Activated effector memory CD4-positive, alpha-beta T cell treated with Interleukin-2 at 50 U/mL for 16 hours (primary cell): ENCODE measurements at regions not wholly inside any gene's neighbourhood (a gene's known extent, or its start where the extent isn't known, plus 50 kb on each side); places are given as distances from the start of the nearest gene placed in this dataset.
"Not testable (repeated sequence)": the region's sequence is repeated elsewhere in the genome, so short reads cannot be mapped to it uniquely, and the experiment has no call there.

Experiments used
- DNase-seq: peaks from one replicate; pipeline ENCODE4 v3.0.0-alpha.2; 2020

DNA sequence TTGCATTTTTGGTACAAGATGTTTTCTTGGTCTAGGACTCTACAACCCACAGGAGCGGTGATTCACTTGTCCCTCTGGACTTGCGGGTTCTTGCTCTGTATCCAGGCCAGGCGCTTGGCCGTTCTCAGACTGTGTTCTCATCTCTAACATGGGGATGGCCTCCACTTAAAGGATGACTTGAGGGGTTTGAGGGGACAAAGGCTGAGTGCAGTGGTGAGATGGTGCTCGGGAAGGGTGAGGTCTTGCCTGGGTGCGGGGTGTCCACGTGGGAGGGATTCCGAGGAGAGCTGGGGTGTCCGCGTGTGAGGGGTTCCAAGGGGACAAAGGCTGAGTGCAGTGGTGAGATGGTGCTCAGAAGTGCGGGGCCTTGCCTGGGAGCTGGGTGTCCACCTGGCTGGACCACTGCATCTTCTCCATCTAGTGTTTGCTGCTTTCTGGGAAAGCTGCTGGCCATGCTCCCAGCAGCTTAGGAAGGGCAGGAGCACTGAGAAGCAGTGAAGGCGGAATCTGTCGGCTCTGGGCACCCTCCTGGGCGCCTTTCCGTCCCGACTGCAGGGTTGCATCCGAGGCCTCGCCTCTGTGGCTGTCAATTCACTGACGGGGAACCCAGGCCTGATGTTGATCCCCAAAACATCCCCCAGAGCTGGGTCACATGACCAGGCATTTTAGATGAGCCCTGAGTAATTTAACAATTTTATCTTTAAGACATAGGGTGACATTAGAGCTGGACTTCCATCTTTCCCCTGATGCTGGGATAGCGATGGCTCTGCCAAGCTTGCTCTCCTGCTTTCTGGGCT, 280.5 kb upstream of the IRX4 start:
- no peak for DNase-seq

- DNase-seq, result no peak
Observed at GRCh38 chr5:2160811-2161210, 278.1 kb upstream of the IRX4 start.

- no peak for DNase-seq
Observed at GRCh38 chr5:2158767-2159166, 276.0 kb upstream of the IRX4 start.

DNA sequence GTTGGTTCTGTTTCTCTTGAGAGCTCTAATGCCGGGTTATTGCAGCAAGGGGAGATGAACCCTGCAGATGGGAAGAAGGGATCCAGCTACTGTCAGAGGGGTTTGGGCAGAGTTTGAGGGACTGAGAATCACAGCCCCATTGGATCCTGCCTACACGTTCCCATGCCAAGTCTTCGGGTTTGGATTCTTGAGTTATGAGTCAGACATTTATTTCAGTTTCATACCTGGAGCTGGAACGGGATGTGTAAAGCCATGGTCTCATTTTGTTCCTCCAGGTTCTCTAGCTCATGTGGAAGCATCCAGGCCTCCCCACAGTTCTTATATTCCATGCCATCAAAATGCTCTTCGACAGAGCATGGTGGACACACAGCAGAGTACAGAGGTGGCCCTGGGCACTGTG, 275.4 kb upstream of the IRX4 start:
- no peak for DNase-seq

GRCh38 chr5:2157372-2157771, 274.6 kb upstream of the IRX4 start:
- no peak for DNase-seq

DNA sequence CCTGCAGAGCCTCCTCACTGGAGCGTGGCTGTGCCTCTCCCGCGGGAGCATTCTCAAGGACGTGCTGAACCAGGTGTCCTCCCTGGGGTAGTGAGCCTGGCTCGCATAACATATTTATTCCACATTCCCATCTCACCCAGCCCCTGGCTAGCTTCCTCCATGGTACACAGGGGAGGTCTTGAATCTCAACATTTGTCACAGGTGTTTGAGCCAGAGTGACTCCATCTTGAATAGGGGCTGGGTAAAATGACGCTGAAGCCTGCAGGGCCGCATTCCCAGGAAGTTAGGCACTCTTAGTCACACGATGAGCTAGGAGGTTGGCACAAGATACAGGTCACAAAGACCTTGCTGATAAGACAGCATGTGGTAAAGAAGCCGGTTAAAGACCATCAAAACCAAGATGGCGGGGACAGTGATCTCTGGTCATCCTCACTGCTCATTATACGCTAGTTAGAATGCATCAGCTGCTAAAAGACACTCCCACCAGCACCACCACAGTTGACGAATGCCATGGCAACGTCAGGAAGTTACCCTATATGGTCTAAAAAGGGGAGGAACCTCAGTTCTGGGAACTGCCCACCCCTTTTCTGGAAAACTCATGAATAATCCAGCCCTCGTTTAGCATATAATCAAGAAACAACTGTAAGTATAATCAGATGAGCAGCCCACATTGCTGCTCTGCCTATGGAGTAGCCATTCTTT, 273.8 kb upstream of the IRX4 start:
- DNase-seq, result no peak

DNA sequence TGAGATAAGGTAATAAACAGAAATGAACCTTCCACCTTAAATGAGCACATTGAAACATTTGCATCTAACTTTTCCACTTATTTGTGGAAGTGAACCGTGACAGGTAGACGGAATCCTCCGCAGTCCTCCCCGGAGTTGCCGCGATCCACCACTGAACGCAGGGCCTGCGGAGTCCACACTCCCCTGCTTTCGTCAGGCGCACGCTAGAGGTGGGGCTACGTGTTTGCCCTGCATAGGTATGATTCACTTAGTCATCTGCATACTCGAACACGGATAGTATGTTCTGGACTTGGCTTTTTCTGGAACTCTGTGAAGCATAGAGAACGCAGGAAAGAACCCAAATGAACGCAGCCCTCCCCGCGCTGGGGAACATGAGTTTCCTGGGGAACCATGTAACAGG, 272.8 kb upstream of the IRX4 start:
- no peak for DNase-seq

DNA sequence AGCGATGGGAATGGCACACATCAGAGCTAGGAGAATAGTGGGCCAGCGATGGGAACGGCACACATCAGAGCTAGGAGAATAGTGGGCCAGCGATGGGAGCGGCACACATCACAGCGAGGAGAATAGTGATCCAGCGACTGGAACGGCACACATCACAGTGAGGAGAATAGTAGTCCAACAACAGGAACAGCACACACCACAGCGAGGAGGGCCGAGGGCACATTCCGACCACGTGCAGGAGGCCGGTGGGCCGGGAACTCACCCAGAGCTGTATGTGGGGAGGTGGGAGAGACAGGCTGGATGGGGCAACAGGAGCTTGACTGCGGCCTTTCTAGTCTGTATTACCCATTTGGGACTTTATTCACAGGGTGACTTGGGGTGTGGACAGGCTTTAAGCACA, 271.1 kb upstream of the IRX4 start:
- no peak for DNase-seq

DNA sequence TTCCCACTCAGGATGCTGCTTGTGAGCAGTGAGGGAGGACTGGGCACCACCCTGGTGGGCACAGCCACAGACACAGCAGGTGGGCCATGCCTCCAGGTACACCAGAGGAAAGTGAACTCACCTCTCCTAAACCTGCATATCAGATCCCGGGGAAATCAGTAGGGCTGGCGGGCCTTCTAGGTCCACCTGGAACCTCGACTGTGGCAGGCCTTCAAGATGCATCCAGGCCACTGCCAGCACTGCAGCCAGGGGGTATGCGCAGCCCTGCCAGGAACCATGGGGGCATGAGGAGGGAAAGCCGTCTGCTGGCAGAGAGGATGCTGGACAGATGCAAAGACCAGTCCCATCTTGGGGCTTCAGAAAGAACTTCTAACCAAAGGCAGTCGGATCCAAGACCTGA, 270.6 kb upstream of the IRX4 start:
- DNase-seq, result no peak

DNA sequence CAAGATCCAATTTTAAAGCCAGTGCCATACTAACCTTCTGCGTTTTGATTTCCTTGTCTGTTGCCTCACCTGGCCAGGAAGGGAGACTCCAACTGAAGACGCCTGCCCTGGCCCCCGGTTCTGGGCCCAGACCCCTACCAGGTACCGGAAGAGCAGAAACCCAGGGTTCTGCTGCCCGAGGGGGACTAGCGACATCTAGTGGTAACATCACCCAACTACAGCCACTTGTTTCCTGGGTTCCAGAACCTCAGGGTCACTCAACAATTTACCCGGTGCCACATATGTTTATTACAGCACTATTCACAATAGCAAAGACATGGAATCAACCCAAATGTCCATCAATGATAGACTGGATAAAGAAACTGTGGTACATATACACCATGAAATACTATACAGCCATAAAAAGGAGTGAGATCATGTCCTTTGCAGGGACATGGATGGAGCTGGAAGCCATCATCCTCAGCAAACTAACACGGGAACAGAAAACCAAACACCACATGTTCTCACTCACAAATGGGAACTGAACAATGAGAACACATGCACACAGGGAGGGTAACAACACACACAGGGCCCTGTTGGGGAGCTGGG, 268.7 kb upstream of the IRX4 start:
- DNase-seq, result not testable (repeated sequence)

- DNase-seq, result no peak
Observed at GRCh38 chr5:2149195-2149539, 266.4 kb upstream of the IRX4 start.

- no peak for DNase-seq
Observed at GRCh38 chr5:2148312-2149194, 265.8 kb upstream of the IRX4 start.

DNA sequence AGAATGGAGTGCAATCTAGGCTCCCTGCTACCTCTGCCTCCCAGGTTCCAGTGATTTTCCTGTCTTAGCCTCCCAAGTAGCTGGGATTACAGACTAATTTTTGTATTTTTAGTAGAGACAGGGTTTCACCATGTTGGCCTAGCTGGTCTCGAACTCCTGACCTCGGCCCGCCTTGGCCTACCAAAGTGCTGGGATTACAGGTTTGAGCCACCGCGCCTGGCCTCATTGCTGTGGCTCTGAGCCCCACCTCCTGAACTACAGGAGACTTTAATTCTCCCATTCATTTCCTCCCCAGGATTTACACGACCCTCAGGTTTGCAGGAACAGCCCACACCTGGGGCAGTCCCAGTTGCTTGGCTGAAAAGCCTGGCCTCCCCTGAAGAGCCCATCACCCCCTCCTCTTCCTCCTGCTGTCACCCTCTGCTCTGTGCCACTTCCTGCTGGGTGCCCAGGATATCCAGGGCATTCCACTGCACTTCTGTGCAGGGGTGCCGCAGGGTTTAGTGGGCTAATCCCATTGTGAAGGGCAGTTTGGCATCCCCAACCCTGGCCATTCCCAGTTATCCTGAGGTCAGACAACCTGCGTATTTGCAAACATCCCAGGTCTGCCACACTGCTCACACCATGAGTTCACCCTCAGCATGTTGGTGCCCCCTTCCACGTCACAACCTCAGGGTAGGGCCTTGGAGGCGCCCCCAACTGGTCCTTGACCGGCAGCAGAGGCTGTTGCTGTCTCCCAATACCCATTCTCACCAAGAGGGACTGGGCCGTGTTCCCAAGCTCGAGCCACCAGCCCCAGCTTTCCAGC, 265.0 kb upstream of the IRX4 start:
- no peak for DNase-seq

DNA sequence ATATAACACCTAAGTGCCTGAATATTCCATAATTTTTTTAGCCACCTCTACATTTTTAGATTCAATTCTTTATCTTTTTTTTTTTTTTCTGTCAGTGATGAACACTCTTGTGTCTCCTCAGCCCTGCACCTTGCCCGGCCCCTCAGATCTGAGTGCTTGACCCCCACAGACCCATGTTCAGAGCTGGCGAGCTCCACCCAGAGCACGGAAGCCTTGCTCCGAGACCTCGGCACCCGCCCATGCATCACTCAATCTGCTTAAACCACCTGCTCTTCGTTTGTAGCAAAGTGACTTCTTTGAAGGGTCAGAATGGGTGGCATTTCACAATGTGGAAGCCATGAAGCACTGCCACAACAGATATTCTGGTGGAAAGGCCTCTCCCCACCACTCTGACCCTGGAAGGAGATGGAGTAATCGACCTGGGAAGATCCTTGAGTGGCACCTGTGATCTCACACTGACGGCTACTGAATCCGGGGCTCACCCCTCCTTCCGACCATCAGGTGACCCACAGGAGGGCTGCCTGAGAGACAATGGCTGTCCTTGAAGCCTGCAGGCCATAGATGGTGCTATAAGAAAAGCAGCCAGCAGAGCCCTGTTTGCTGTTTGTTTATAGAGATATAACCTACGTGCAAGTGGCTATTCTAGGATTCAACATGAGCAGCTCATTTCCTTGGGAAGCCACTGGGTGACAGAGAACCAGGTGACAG, 261.1 kb upstream of the IRX4 start:
- DNase-seq, result no peak

DNA sequence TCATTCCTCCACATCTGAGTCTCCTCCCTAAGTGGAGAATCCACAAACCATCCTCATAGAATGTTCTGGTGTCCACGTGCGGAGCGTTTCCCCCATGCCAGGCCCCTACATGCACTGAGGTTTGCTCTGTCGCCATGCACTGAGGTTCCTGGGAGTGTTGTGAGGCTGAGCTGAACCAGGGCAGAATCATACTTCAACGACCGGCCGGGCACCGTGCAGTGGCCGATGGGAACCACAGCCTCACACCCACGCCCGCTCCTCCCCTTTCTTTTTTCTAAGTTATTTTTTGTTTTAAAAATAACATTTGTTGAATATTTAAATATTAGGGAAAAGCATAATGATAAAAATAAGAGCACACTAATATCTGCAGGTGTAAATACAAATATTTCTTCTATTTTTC, 260.4 kb upstream of the IRX4 start:
- DNase-seq, result no peak

DNA sequence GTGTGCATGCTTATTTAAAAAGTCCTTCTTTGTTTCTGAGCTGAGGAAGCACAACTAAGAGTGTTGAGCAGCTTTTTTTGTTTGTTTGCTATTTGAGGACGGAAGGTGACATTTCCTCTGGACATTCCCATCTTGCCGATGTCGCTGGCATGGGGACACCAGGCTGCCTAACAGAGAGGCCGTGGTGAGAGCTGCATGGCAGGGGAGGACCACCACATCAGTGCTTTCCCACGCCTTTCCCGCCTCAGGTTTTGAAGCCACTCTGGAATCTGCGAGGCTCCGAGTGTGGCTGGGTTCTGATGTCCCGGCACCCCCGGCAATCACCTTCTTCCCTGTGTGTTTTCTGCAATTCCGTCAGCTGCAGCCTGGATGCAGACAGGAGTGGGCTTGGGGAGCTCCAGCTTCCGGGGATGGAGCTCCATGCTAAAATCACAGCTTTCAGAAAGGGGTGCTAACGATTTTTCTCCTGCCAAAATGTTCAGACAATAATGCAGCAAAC, 259.8 kb upstream of the IRX4 start:
- no peak for DNase-seq

DNA sequence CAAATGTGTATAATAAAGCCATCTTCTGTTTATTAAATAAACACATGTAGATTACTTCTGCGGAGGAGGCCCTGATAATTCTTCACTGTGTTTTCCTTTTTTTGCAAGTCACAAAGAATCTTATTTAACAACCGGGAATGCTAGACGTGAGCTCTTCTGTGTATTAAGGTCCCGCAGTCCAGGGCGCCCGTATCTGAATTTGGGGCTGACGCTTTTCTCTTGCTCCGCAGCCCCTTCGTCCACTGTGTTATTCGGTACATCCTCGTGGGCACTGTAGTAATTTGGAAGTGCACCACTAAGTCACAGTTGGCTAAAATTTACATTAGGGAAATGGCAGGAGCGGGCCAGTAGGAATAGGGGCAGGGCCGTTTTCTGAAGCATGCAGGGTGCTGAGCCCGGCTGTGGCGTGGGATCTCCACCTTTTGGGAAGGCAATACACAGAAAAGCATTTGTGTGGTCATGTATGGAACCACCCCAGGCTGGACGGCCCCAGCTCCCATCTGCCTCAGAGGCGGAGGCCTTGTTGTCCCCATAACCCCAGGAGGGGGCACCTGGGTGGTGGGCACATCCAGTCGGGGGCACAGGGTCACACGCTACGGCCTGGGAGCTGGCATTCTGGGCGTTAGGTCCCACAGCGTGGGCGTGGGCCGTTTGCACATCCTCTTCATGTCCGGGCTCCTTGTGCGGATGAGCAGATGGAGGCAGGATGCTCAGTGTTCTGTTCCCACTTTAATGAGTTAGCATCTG, 258.7 kb upstream of the IRX4 start:
- DNase-seq, result no peak

DNA sequence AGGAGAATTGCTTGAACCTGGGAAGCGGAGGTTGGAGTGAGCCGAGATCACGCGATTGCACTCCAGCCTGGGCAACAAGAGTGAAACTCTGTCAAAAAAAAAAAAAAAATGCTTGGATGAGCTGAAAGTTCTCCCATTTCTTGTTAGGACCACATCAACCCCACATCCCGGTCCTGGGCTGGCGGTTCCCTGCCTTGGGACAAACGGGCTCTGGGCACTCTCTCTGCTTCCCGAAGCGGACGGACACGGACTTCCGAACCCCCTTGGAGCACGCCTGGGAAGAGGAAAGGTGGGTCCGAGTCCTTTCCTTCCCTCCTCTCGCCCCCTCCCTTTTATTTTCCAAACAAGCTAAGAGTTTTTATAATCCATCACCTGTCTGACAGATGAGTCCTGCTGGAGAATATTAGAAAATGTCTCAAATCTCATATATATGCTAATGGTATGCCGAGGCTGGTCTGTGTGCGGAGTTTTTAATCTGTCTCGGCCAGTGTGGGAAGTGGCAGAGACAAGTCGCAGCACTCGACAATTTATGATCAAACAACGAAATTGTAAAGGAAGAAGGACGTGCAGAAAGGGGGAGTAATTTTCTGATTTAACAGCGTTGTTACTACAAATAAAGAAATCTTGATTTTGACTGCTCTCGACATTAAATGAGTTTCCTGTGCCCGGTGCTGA, 257.9 kb upstream of the IRX4 start:
- DNase-seq, result no peak

DNA sequence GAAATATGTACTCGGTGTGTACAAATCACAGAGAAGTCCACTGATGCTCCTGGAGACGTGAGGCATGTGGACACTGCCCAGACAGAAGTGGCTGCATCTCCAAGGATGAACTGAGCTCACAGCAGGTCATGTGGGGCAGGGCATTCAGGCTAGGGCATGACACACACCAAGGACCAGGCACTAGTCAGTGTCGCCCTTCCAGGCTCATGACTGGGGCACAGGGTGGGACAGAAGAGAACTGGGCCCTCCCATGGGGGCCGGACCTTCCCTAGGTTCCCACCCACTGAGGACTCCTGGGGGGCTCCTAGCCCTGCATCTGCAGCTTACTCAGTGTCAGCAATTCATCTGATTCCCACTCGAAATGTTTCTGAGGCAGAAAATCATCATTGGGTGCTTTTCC, 256.8 kb upstream of the IRX4 start:
- no peak for DNase-seq

GRCh38 chr5:2138896-2139295, 256.2 kb upstream of the IRX4 start:
- no peak for DNase-seq
